SH-SY5Y (cell line): ENCODE measurements at regions not wholly inside any gene's neighbourhood (a gene's known extent, or its start where the extent isn't known, plus 50 kb on each side); places are given as distances from the start of the nearest gene placed in this dataset.

Experiments used
- GATA2 ChIP-seq: IDR thresholded peaks from 2 replicates; pipeline ENCODE4 v1.6.1; 2011; ENCODE audit warnings: mild to moderate bottlenecking, low read depth, low read length
- GATA3 ChIP-seq: IDR thresholded peaks from 2 replicates; pipeline ENCODE4 v1.6.1; 2011; ENCODE audit warnings: low read depth, mild to moderate bottlenecking, low read length, moderate library complexity

- no peak for TF ChIP-seq GATA2
- no peak for TF ChIP-seq GATA3
Measured at GRCh38 chr4:110793890-110794554, 171.1 kb upstream of the PITX2 start.
